Urothelium cell line (cell line): ENCODE measurements at regions not wholly inside any gene's neighbourhood (a gene's known extent, or its start where the extent isn't known, plus 50 kb on each side); places are given as distances from the start of the nearest gene placed in this dataset.

Source experiments
- DNase-seq: peaks from one replicate; pipeline ENCODE4 v3.0.0; 2011; ENCODE audit warnings: low spot score, mixed read lengths
- FAIRE-seq: peaks from 2 replicates; lab custom pipeline; 2011; peaks lifted over from hg19 to GRCh38; lab: Jason Lieb, UNC

- no peak for FAIRE-seq
- no peak for DNase-seq
Observed at GRCh38 chr3:127105587-127105986, 87.3 kb upstream of the PRR23E start.

DNA sequence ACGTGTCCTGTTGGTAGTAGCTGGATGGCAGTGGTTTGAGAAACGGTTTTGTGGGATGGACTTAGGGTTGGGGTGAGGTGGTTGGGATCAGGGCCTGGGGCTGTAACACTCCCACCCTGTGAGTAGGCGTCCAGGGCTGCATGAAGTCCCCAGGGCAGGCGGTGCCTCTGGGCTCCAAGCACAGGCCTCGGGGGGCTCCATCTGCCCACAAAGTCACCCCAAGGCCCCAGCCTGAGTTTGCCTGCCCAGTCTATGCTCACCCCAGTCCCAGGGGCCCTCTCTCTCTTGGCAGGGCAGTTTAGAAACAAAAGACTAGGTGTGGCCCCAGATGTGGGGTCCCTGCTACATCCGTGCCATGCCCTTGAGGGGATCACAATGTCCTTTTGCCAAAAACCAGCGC is 86.9 kb upstream of the PRR23E start:
- DNase-seq, result no peak
- no peak for FAIRE-seq

DNA sequence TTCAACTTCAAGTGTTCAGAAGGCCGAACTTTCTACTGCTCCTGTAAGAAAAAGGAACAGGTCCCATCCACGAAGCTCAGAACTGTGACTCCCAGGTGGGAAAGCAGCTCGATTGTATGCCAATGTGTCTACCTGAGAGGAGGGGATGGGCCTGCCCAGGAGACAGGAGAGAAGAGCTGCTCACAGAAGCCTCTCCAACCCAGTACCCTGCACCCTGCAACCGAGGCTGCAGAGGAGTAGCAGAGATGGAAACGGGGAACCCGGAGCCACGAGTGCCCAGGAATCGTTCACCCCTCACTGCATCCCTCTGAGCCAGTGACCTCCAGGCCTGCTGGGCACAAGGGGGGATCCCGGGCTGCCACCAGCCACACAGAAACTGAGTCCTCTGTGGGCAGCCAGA is 86.5 kb upstream of the PRR23E start:
- DNase-seq (no peak), FAIRE-seq (no peak)

GRCh38 chr3:127107002-127107401 is 85.9 kb upstream of the PRR23E start:
- peak; percentile 42 for FAIRE-seq

DNA sequence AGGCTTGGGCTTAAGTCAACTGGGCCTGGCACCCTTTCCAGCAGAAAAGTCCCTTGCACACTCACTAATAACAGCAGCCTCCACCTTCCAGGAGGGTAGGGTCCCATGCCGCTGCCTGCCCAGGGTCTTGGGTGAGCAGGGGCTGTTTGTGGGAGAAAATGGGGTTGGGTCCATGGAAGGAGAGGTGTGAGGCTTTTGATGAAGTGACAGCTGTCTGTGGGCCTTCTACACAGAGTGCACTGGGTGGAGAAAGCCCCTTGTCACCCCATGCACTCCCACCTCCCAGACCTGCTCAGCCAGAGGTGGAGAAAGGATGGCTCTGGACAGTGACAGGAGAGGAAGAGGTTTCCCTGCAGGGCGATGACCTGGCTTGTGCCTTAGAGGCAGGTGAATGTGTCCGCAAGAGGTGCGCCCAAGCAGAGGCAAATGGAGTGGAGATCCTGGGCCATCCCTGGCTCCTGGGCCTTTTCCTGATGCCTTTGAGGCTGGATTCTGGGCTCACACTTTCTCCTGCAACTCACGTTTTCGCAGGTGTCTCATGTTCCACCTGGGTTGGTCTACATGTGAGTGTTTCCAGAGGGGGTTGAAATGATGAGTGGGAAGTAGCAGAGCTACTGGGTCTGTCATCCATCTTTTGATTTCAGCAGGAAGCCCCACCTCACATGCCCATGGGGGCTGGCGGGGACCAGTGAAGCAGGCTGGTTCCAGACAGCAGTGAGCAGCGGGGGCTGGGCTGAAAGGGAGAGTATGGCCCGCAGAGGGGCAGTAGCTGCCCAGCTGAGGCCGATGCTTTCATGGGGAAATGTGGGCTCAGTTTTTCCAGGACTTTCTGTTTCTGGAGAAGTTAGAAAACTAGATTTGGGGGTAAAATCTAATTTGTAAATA is 85.2 kb upstream of the PRR23E start:
- no peak for DNase-seq

More at GRCh38 chr3:127107002-127107401, 85.9 kb upstream of the PRR23E start:
- DNase-seq, result no peak

GRCh38 chr3:127108796-127109195 is 84.1 kb upstream of the PRR23E start:
- FAIRE-seq, result peak; percentile 37
- DNase-seq, result no peak

More for the DNA sequence above, 85.2 kb upstream of the PRR23E start:
- FAIRE-seq, result no peak

- FAIRE-seq (no peak), DNase-seq (no peak)
Observed at GRCh38 chr3:127110982-127111693, 81.8 kb upstream of the PRR23E start.

- DNase-seq (no peak), FAIRE-seq (no peak)
Observed at GRCh38 chr3:127112796-127113570, 79.9 kb upstream of the PRR23E start.

DNA sequence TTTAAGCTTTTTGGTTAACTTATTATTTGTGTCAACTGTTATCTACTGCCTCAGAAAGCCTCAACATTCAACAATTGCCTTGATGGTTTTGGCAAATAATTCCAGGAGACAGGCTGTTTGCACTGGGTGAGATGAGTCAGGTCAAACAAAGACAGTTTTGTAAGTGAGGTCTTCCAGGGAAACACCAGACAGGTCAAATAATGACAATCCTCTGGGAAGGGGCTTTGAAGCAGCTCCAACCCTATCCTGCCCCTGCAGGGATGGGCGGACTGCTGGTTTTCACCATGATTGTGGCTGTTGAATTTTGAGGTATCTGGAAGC is 79.4 kb upstream of the PRR23E start:
- FAIRE-seq, result no peak
- DNase-seq, result no peak

DNA sequence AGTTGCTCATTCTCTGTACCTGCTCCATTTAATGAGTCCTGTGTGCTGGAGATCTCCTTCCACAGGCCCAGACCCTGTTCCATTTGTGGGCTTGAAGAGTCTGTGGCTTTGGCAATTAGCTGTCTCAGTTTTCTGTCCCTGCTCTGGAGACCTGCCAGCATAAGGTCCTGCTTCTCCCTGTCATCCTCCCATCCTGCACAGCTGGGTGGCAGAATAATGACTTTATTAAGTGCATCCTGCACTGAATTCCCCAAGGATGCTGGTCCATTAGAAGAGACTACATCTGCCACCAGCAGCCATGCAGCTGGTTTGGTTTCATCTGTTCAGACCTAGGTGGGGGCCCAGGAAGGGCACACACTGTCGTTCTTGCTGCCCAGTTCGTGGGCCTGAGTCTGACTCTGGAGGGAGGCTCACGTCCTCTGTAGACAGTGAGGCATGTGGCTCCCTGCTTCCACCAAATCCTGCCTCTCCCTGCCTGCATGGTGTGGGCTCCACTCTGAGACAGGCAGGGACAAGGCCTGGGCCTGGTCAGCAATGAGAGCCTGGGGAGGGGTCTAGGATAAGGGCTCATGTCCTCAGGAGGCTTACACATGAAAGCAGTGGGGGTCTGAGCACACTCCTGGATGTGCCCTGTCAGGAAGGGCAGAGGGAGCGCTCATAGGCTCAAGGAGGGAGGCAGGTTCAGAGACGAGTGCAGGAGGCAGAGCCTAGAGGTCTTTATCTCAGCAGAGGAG is 78.4 kb upstream of the PRR23E start:
- FAIRE-seq, result no peak
- DNase-seq, result no peak

- FAIRE-seq, result no peak
Observed at GRCh38 chr3:127115691-127116351, 77.1 kb upstream of the PRR23E start.

DNA sequence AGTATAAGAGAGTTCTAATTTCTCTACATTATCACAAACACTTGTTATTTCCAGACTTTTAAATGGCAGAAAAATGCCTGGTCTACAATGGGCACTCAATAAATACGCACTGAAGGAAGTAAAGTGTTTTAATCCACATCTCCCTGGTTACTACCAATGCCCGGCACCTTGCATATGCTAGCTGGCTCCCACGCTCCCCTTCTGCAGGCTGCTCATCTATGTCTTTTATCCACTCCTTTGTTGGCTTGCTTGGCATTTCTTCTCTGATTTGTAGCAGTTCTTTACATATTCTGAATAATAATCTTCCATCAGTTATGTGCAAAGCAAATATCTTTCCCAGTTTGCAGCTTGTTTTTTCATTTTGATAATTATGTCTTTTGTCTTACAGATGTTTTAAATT is 74.6 kb upstream of the PRR23E start:
- FAIRE-seq, result no peak

More at GRCh38 chr3:127115691-127116351, 77.1 kb upstream of the PRR23E start:
- no peak for DNase-seq

GRCh38 chr3:127119693-127120464 is 73.1 kb upstream of the PRR23E start:
- FAIRE-seq (no peak), DNase-seq (no peak)

More for the DNA sequence above, 74.6 kb upstream of the PRR23E start:
- no peak for DNase-seq

DNA sequence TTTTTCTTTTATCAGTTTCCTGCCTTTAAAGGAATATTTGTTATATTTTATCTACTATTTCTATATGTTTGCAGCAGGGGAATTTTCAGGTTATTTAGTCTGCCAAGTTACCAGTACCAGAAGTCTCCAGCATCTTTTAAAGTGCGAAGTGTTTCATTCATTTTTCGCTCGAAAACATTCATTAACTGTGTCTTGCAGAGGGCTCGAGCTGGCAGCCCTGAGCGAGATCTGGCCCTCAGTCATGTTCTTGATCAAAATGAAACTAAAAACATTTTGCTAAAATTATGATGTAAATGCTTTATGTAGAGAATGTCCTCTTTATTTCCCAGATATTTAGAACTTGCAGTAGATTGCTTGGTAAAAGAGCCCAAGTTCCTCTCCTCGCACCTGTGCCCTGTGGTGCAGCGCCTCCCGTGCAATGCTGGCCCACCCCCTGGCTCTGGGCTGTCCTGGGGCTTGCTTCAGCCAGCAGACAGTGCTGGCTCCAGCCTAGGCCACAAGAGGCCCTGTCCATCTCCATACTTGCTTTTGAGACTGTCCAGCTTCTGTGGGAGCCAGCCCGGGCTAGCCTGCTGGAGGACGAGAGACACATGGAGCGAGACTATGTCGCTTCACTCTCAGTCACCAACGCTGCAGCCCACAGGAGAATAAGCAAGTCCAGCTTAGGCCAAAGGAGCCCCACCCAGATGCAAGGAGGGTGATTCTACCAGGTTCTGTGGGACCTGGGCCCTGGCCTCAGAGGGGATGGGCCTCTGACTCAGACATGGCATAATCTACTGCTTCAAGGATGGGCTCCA is 71.9 kb upstream of the PRR23E start:
- FAIRE-seq, result no peak
- no peak for DNase-seq

- no peak for DNase-seq
- no peak for FAIRE-seq
Observed at GRCh38 chr3:127121885-127122284, 71.0 kb upstream of the PRR23E start.

- DNase-seq, result no peak
- FAIRE-seq, result no peak
Observed at GRCh38 chr3:127123533-127123932, 69.4 kb upstream of the PRR23E start.

GRCh38 chr3:127124120-127124519 is 68.8 kb upstream of the PRR23E start:
- DNase-seq, result no peak

GRCh38 chr3:127131424-127132170 is 61.3 kb upstream of the PRR23E start:
- DNase-seq, result no peak
- FAIRE-seq, result no peak

More at GRCh38 chr3:127124120-127124519, 68.8 kb upstream of the PRR23E start:
- FAIRE-seq, result no peak
